CD4-positive, alpha-beta T cell treated with Interleukin-6 for 4 hours (primary cell): ENCODE measurements at regions not wholly inside any gene's neighbourhood (a gene's known extent, or its start where the extent isn't known, plus 50 kb on each side); places are given as distances from the start of the nearest gene placed in this dataset.
"Not testable (repeated sequence)": the region's sequence is repeated elsewhere in the genome, so short reads cannot be mapped to it uniquely, and the experiment has no call there.

Experiments used
- DNase-seq: peaks from one replicate; pipeline ENCODE4 v3.0.0-alpha.2; 2020; ENCODE audit warnings: mixed read lengths

GRCh38 chr1:10942542-10942912 is 69.9 kb upstream of the TARDBP start:
- no peak for DNase-seq

- DNase-seq = no peak
Measured at GRCh38 chr1:10943041-10943440, 69.4 kb upstream of the TARDBP start.

GRCh38 chr1:10943991-10944730 is 68.3 kb upstream of the TARDBP start:
- DNase-seq = no peak

- no peak for DNase-seq
Measured at GRCh38 chr1:10945991-10946509, 66.4 kb upstream of the TARDBP start.

GRCh38 chr1:10947181-10947580 is 65.3 kb upstream of the TARDBP start:
- no peak for DNase-seq

- DNase-seq = no peak
Measured at GRCh38 chr1:10947691-10948462, 64.6 kb upstream of the TARDBP start.

- DNase-seq = no peak
Measured at GRCh38 chr1:10948463-10948775, 64.0 kb upstream of the TARDBP start.

- DNase-seq = no peak
Measured at GRCh38 chr1:10950316-10951172, 61.9 kb upstream of the TARDBP start.

- not testable (repeated sequence) for DNase-seq
Measured at GRCh38 chr1:10951298-10951697, 61.2 kb upstream of the TARDBP start.

- DNase-seq = no peak
Measured at GRCh38 chr1:10951961-10952360, 60.5 kb upstream of the TARDBP start.

- DNase-seq = no peak
Measured at GRCh38 chr1:10953505-10954193, 58.8 kb upstream of the TARDBP start.

- DNase-seq = no peak
Measured at GRCh38 chr1:10957133-10957532, 55.3 kb upstream of the TARDBP start.

GRCh38 chr1:10958614-10959013 is 53.8 kb upstream of the TARDBP start:
- DNase-seq = no peak

GRCh38 chr1:10960411-10961299 is 51.8 kb upstream of the TARDBP start:
- DNase-seq = peak; percentile 81

GRCh38 chr1:10961300-10961833 is 51.1 kb upstream of the TARDBP start:
- no peak for DNase-seq

- DNase-seq = no peak
Measured at GRCh38 chr1:10962483-10962882, 50.0 kb upstream of the TARDBP start.
